ENCODE measurements at regions not wholly inside any gene's neighbourhood (a gene's known extent, or its start where the extent isn't known, plus 50 kb on each side); places are given as distances from the start of the nearest gene placed in this dataset.

GRCh38 chr14:71731096-71731495 is 201.1 kb upstream of the RGS6 start:
- H3K4me1 ChIP-seq (ENCODE audit: control insufficient read depth in 4 of 4, insufficient read depth in 4 of 4, low read length in 3 of 4), result no peaks in the 10 kb centered on the region
- H3K27me3 ChIP-seq (ENCODE audit: control insufficient read depth in 4 of 4, insufficient read depth in 4 of 4, low read length in 3 of 4), result no peaks in the 10 kb centered on the region
- H3K36me3 ChIP-seq (ENCODE audit: control insufficient read depth in 4 of 4, insufficient read depth in 3 of 4, low read depth in 1 of 4, low read length in 3 of 4), result peaks cover 3 to 58% (median 33%) of the 10 kb centered on the region in 4 donors
- no peak overlapping the region for H3K4me3 ChIP-seq (ENCODE audit: low read depth in 1 of 3, low read length in 3 of 3)
- whole genome bisulfite sequencing, result 97% methylated on average over 5 of the region's 5 CpGs
- DNase-seq (ENCODE audit: low spot score), result no peak
- no peaks in the 10 kb centered on the region for H3K9me3 ChIP-seq (ENCODE audit: control insufficient read depth in 4 of 4, low read length in 3 of 4)
- no peak overlapping the region for H3K9ac ChIP-seq (ENCODE audit: low read depth in 1 of 2, low read length in 2 of 2)
- no peak for TF ChIP-seq FOXA2 (IDR thresholded peaks at IDR 0.05)
- TF ChIP-seq SP1 (IDR thresholded peaks at IDR 0.05), result no peak
- TF ChIP-seq FOXA1 (IDR thresholded peaks at IDR 0.05), result no peak
- TF ChIP-seq JUND (IDR thresholded peaks at IDR 0.05), result no peak
- TF ChIP-seq HNF4A (conservative IDR thresholded peaks at IDR 0.05), result no peak
- TF ChIP-seq YY1 (IDR thresholded peaks at IDR 0.05), result no peak
- no peak for TF ChIP-seq RXRA (IDR thresholded peaks at IDR 0.05)
- no peak for TF ChIP-seq GABPA (IDR thresholded peaks at IDR 0.05 in 1 of 2, conservative IDR thresholded peaks at IDR 0.05 in 1 of 2)
- TF ChIP-seq CTCF (IDR thresholded peaks at IDR 0.05; ENCODE audit: low read depth, low read length, missing input control), result no peak
- TF ChIP-seq TAF1 (conservative IDR thresholded peaks at IDR 0.05), result no peak
- TF ChIP-seq, protein P1, sequence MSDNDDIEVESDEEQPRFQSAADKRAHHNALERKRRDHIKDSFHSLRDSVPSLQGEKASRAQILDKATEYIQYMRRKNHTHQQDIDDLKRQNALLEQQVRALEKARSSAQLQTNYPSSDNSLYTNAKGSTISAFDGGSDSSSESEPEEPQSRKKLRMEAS (IDR thresholded peaks at IDR 0.05), result no peak
- no peak for TF ChIP-seq HNF4G (IDR thresholded peaks at IDR 0.05)
- TF ChIP-seq EGR1 (IDR thresholded peaks at IDR 0.05; ENCODE audit: low read depth in 2 of 2), result no peak
- TF ChIP-seq RAD21 (IDR thresholded peaks at IDR 0.05), result no peak
- TF ChIP-seq NR2F2 (IDR thresholded peaks at IDR 0.05), result no peak
- no peak overlapping the region for H3K27ac ChIP-seq (ENCODE audit: low read depth in 1 of 2, low read length in 2 of 2)

GRCh38 chr14:71733210-71733883 is 198.9 kb upstream of the RGS6 start:
- TF ChIP-seq ZBTB33 (IDR thresholded peaks at IDR 0.05) (no peak), HNF4A (conservative IDR thresholded peaks at IDR 0.05) (no peak), FOXA2 (IDR thresholded peaks at IDR 0.05) (no peak), CTCF (IDR thresholded peaks at IDR 0.05; ENCODE audit: low read depth, low read length, missing input control) (no peak)
- TF ChIP-seq, protein P2, sequence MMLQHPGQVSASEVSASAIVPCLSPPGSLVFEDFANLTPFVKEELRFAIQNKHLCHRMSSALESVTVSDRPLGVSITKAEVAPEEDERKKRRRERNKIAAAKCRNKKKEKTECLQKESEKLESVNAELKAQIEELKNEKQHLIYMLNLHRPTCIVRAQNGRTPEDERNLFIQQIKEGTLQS (IDR thresholded peaks at IDR 0.05), result no peak
- Histone ChIP-seq H3K27ac (ENCODE audit: low read depth in 1 of 2, low read length in 2 of 2) (no peak overlapping the region), H3K4me3 (ENCODE audit: low read depth in 1 of 3, low read length in 3 of 3) (no peak overlapping the region), H3K9me3 (ENCODE audit: control insufficient read depth in 4 of 4, low read length in 3 of 4) (no peaks in the 10 kb centered on the region), H3K36me3 (ENCODE audit: control insufficient read depth in 4 of 4, insufficient read depth in 3 of 4, low read depth in 1 of 4, low read length in 3 of 4) (peaks cover 3 to 66% (median 39%) of the 10 kb centered on the region in 4 donors), H3K9ac (ENCODE audit: low read depth in 1 of 2, low read length in 2 of 2) (no peak overlapping the region), H3K27me3 (ENCODE audit: control insufficient read depth in 4 of 4, insufficient read depth in 4 of 4, low read length in 3 of 4) (no peaks in the 10 kb centered on the region), H3K4me1 (ENCODE audit: control insufficient read depth in 4 of 4, insufficient read depth in 4 of 4, low read length in 3 of 4) (no peaks in the 10 kb centered on the region)
- 97% methylated on average over 6 of the region's 6 CpGs for WGBS
- no peak for DNase-seq (ENCODE audit: low spot score)
